OCI-LY3 (cell line): ENCODE measurements at regions not wholly inside any gene's neighbourhood (a gene's known extent, or its start where the extent isn't known, plus 50 kb on each side); places are given as distances from the start of the nearest gene placed in this dataset.

Experiments used
- EZH2phosphoT487 ChIP-seq: fragments of 200-600 bp; shearing (Covaris generic); IDR thresholded peaks from 2 replicates; pipeline ENCODE4 v1.6.1; 2018; ENCODE audit warnings: antibody characterized with exemption, mixed run types, low read depth
- TF ChIP-seq, protein P1 (sequence below): fragments of 200-600, 300-600 bp; sonication (generic); IDR thresholded peaks from 2 replicates; pipeline ENCODE4 v1.5.1; 2014; ENCODE audit warnings: antibody characterized with exemption, low read length, low read depth

DNA sequence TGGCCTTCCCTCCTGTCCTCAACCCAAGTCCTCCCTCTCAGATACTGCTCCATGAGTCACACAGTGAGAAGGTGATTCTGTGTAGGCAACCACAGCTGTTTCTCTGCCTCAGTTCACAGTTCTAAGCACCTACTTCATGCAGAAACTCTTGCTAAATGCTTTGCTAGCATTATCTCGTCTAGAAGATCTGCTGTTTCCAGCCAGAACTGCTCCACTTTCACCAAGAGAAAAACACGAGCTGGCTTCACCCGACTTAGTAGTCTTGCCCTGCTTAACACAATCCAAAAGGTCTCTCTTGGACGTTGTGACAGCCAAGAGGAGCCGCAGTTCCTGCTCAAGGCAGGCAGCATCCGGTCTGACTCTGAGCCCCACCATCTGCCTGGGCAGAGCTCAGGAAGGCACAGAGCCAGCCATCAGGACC lies 272.1 kb downstream of the UACA start:
- TF ChIP-seq, protein P1, sequence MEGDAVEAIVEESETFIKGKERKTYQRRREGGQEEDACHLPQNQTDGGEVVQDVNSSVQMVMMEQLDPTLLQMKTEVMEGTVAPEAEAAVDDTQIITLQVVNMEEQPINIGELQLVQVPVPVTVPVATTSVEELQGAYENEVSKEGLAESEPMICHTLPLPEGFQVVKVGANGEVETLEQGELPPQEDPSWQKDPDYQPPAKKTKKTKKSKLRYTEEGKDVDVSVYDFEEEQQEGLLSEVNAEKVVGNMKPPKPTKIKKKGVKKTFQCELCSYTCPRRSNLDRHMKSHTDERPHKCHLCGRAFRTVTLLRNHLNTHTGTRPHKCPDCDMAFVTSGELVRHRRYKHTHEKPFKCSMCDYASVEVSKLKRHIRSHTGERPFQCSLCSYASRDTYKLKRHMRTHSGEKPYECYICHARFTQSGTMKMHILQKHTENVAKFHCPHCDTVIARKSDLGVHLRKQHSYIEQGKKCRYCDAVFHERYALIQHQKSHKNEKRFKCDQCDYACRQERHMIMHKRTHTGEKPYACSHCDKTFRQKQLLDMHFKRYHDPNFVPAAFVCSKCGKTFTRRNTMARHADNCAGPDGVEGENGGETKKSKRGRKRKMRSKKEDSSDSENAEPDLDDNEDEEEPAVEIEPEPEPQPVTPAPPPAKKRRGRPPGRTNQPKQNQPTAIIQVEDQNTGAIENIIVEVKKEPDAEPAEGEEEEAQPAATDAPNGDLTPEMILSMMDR, result no peak
- no peak for TF ChIP-seq EZH2phosphoT487
